Activated CD4-positive, alpha-beta T cell treated with anti-CD3 and anti-CD28 coated beads for 36 hours (primary cell): ENCODE measurements at regions not wholly inside any gene's neighbourhood (a gene's known extent, or its start where the extent isn't known, plus 50 kb on each side); places are given as distances from the start of the nearest gene placed in this dataset.
"Not testable (repeated sequence)": the region's sequence is repeated elsewhere in the genome, so short reads cannot be mapped to it uniquely, and the experiment has no call there.

ENCODE experiments used
- ATAC-seq: fragments of 200-7000 bp; cut with Tn5 transposase; one replicate; pipeline ENCODE4 v1.10.0; 2021; ENCODE audit warnings: mild to moderate bottlenecking, moderate library complexity
- CTCF ChIA-PET: fragments of 350-600 bp; sonication (Branson Sonifier 250); formaldehyde crosslinking; loops from one replicate; lab custom pipeline; 2021; ENCODE audit warnings: antibody characterized with exemption; lab: Charles Lee
- POLR2A ChIA-PET: fragments of 350-600 bp; sonication (Branson Sonifier 250); formaldehyde crosslinking; loops from one replicate; lab custom pipeline; 2021; ENCODE audit warnings: antibody characterized with exemption, inconsistent platforms; lab: Charles Lee
- DNase-seq: peaks from one replicate; pipeline ENCODE4 v3.0.0-alpha.2; 2020
- H3K27ac Mint-ChIP-seq: one replicate; pipeline ENCODE4 v1.8.0; 2021; ENCODE audit warnings: mixed read lengths
- H3K27me3 Mint-ChIP-seq: one replicate; pipeline ENCODE4 v1.8.0; 2021; ENCODE audit warnings: mixed read lengths
- H3K36me3 Mint-ChIP-seq: one replicate; pipeline ENCODE4 v1.8.0; 2021; ENCODE audit warnings: low read depth, mixed read lengths
- H3K4me1 Mint-ChIP-seq: one replicate; pipeline ENCODE4 v1.8.0; 2021; ENCODE audit warnings: mixed read lengths
- H3K4me3 Mint-ChIP-seq: one replicate; pipeline ENCODE4 v1.8.0; 2021; ENCODE audit warnings: mild to moderate bottlenecking, moderate library complexity, mixed read lengths
- H3K9me3 Mint-ChIP-seq: one replicate; pipeline ENCODE4 v1.8.0; 2021; ENCODE audit warnings: low read depth, mixed read lengths
- intact Hi-C, 2 experiments: fragments of 100-400 bp; cut with DNase I in 1 of 2; cut with micrococcal nuclease in 1 of 2; formaldehyde crosslinking; loops; one replicate each; pipeline versions ENCODE4 v1.14.2 to v1.15.1; 2022 to 2024; cut with DNase I, micrococcal nuclease

DNA sequence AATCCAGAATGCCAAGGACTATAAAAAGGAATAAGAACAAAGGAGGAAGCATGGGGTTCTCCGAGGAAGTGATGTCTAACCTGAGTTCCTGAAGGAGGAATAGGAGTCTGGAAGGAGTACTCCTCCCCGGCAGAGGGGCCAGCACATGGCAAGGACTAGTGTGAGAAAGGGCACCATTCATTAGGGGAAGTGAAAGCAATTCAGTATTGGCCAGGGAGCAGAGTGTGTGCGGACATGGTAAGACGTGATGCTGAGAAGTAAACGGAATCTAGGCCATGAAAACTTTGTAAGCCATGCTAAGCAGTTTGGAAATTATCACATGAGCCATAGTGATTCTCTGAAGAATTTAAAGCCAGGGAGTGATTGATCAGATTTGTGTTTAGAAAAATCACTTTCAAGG is 218.9 kb upstream of the PRDM1 start:
- intact Hi-C loops: no loop called here
- no peaks in the 10 kb centered on the region for H3K4me1 Mint-ChIP-seq
- DNase-seq (no peak), ATAC-seq (no peak)
- H3K9me3 Mint-ChIP-seq: no peaks in the 10 kb centered on the region
- CTCF ChIA-PET: no interaction called here
- no peaks in the 10 kb centered on the region for H3K36me3 Mint-ChIP-seq
- peaks cover 11% of the 10 kb centered on the region for H3K27me3 Mint-ChIP-seq
- no peak overlapping the region for H3K27ac Mint-ChIP-seq
- H3K4me3 Mint-ChIP-seq: no peak overlapping the region
- POLR2A ChIA-PET: no interaction called here

DNA sequence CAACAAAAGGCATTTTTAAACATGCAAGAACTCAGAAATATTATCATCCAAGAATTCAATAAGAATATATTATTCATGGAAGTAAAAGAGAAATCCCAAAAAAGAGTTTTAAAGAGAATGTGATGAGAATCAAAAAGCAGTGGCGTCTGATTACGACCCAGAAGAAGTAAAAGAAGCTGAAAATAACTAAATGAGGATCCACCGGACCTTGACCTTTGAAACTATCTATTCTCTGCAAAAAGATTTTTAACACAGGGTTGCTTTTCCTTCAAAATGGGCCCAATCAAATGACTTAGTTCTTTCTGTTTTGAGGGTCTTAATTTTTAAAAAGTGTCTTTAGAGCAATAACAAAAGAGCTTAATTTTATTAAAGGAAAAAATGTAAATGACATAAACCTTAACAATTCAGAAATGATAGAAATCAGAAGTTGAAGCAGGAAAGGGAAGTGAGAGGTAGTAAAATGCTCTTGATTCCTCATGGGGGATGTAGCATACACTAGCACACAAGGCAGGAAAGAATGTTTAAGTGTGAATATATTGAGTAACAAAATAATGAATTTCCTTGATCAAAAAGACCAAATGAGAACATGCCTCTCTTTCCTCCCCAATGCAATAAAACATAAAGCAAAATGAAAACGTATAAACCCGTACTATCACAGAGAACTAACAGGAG is 223.1 kb upstream of the PRDM1 start:
- DNase-seq (no peak), ATAC-seq (no peak)
- H3K4me3 Mint-ChIP-seq: no peak overlapping the region
- no peaks in the 10 kb centered on the region for H3K36me3 Mint-ChIP-seq
- H3K27ac Mint-ChIP-seq: no peak overlapping the region
- intact Hi-C loops: no loop called here
- ChIA-PET CTCF (no interaction called here), POLR2A (no interaction called here)
- H3K27me3 Mint-ChIP-seq: peaks cover 9% of the 10 kb centered on the region
- H3K9me3 Mint-ChIP-seq: no peaks in the 10 kb centered on the region
- H3K4me1 Mint-ChIP-seq: no peaks in the 10 kb centered on the region

DNA sequence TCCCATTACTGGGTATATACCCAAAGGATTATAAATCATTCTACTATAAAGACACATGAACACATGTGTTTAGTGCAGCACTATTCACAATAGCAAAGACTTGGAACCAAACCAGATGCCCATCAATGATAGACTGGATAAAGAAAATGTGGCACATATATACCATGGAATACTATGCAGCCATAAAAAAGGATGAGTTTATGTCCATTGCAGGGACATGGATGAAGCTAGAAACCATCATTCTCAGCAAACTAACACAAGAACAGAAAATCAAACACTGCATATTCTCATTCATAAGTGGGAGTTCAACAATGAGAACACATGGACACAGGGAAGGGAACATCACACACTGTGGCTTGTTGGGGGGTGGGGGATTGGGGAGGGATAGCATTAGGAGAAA is 225.2 kb upstream of the PRDM1 start:
- intact Hi-C loops, ATAC-seq, H3K27ac Mint-ChIP-seq, H3K9me3 Mint-ChIP-seq, POLR2A ChIA-PET, H3K4me1 Mint-ChIP-seq, H3K36me3 Mint-ChIP-seq, H3K4me3 Mint-ChIP-seq, DNase-seq, H3K27me3 Mint-ChIP-seq: not testable (repeated sequence)
- CTCF ChIA-PET: interaction anchor here (0.6 to 0.7 kb wide), 2 partner anchors 206 to 1607 kb away, joined by 3 read pairs; no protein-coding TSS in a partner anchor

DNA sequence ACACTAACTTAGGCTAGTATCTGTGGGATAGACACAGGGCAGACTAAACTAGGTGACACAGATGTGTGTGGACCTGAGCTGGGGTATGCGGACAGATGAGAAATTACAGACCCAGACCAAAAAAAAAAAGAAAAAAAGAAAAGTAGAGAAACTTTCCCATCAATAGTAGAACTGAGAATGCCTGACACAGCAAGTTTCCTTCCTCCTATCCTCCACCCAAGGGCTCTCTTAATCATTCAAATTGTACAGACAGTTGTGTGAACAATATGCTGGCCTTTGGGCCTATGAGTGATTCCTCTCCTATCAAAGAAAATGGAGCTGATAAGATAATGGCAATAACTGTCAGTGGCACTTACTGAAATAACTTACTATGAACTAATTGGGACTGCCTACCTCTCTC is 226.7 kb upstream of the PRDM1 start:
- no peaks in the 10 kb centered on the region for H3K9me3 Mint-ChIP-seq
- ATAC-seq (no peak), DNase-seq (no peak)
- intact Hi-C loops: no loop called here
- POLR2A ChIA-PET: no interaction called here
- no peaks in the 10 kb centered on the region for H3K4me1 Mint-ChIP-seq
- no peak overlapping the region for H3K27ac Mint-ChIP-seq
- no peak overlapping the region for H3K4me3 Mint-ChIP-seq
- H3K36me3 Mint-ChIP-seq: no peaks in the 10 kb centered on the region
- H3K27me3 Mint-ChIP-seq: no peaks in the 10 kb centered on the region
- CTCF ChIA-PET: no interaction called here

DNA sequence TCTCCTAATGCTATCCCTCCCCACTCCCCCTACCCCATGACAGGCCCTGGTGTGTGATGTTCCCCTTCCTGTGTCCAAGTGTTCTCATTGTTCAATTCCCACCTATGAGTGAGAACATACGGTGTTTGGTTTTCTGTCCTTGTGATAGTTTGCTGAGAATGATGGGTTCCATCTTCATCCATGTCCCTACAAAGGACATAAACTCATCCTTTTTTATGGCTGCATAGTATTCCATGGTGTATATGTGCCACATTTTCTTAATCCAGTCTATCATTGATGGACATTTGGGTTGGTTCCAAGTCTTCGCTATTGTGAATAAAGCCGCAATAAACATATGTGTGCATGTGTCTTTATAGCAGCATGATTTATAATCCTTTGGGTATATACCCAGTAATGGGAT is 227.5 kb upstream of the PRDM1 start:
- H3K27ac Mint-ChIP-seq, H3K36me3 Mint-ChIP-seq, H3K4me3 Mint-ChIP-seq, CTCF ChIA-PET, intact Hi-C loops, POLR2A ChIA-PET, H3K4me1 Mint-ChIP-seq, H3K27me3 Mint-ChIP-seq, H3K9me3 Mint-ChIP-seq, ATAC-seq, DNase-seq: not testable (repeated sequence)

DNA sequence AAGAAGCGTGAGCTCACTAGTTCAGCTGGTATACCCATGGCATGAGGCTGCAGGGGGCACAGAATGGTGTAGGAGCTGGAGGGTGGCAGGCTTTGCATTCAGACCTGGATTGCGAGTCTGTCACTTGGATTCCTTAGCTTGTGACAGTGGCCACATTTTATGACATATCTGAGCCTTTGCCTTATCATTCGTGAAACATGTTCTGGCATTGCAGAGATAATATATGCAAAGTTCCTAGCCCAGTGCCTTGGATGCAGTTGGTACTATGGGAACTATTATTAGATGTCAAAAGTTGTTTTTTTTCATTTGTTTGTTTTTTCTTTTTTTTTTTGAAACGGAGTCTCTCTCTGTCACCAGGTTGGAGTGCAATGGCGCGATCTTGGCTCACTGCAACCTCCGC is 230.7 kb upstream of the PRDM1 start:
- H3K9me3 Mint-ChIP-seq: no peaks in the 10 kb centered on the region
- ATAC-seq (no peak), DNase-seq (no peak)
- no peaks in the 10 kb centered on the region for H3K27me3 Mint-ChIP-seq
- CTCF ChIA-PET: no interaction called here
- no peak overlapping the region for H3K27ac Mint-ChIP-seq
- no peak overlapping the region for H3K4me3 Mint-ChIP-seq
- H3K36me3 Mint-ChIP-seq: no peaks in the 10 kb centered on the region
- H3K4me1 Mint-ChIP-seq: no peaks in the 10 kb centered on the region
- POLR2A ChIA-PET: no interaction called here
- intact Hi-C loops: no loop called here

DNA sequence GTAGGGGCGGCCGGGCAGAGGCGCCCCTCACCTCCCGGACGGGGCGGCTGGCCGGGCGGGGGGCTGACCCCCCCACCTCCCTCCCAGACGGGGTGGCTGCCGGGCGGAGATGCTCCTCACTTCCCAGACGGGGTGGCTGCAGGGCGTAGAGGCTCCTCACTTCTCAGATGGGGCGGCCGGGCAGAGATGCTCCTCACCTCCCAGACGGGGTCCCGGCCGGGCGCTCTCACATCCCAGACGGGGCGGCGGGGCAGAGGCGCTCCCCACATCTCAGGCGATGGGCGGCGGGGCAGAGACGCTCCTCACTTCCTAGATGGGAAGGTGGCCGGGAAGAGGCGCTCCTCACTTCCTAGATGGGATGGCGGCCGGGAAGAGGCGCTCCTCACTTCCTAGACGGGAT is 232.2 kb upstream of the PRDM1 start:
- intact Hi-C loops, H3K36me3 Mint-ChIP-seq, H3K27me3 Mint-ChIP-seq, H3K4me3 Mint-ChIP-seq, H3K4me1 Mint-ChIP-seq, H3K27ac Mint-ChIP-seq, POLR2A ChIA-PET, ATAC-seq, H3K9me3 Mint-ChIP-seq, DNase-seq, CTCF ChIA-PET: not testable (repeated sequence)

DNA sequence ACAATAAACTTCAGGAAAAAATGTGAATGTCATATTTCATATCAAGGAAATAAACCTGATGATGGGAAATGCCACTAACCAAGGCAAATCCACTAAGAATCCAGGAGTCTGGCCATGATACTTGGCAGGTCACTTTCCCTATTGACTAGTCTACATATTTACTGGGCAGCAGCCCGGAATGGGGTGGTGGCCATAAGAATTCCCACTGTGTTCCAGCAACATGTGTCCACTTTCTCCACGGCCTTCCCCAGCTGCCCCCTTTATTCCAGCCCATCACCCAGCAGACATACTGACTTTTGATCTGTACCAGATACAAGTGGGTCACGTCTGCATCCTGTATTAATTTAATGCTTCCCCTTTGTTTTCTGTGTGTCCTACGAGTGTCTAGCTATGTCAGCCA is 234.5 kb upstream of the PRDM1 start:
- Mint-ChIP-seq H3K4me1 (no peaks in the 10 kb centered on the region), H3K27ac (no peak overlapping the region), H3K36me3 (no peaks in the 10 kb centered on the region), H3K9me3 (no peaks in the 10 kb centered on the region), H3K4me3 (no peak overlapping the region), H3K27me3 (no peaks in the 10 kb centered on the region)
- CTCF ChIA-PET: no interaction called here
- POLR2A ChIA-PET: no interaction called here
- intact Hi-C loops: no loop called here
- no peak for ATAC-seq
- no peak for DNase-seq

DNA sequence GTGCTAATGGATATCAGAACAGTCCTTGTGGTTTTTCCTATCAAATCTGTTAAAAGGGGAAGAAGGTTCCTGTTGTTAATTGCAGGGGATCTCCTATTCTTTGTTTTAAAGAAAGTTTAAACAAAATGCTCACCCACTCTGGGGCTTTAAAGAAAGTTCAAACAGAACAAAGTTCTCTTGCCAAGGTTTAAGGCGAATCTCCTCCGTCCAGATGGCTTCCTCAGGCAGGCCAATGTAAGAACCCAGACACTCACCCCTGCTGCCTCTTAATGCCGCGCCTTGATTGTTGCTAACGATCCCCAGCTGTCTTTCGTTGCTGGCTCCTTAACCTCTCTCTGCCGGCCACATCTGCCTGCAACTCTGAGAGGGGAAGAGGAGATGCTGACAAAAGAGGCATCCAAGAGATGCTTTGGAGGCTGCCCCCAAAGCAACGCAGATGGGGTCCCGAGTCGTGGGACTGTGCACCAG is 235.0 kb upstream of the PRDM1 start:
- intact Hi-C loops: no loop called here
- Mint-ChIP-seq H3K27me3 (no peaks in the 10 kb centered on the region), H3K4me3 (no peak overlapping the region), H3K9me3 (no peaks in the 10 kb centered on the region), H3K27ac (no peak overlapping the region), H3K36me3 (no peaks in the 10 kb centered on the region), H3K4me1 (no peaks in the 10 kb centered on the region)
- no peak for DNase-seq
- no peak for ATAC-seq
- POLR2A ChIA-PET: no interaction called here
- CTCF ChIA-PET: no interaction called here

DNA sequence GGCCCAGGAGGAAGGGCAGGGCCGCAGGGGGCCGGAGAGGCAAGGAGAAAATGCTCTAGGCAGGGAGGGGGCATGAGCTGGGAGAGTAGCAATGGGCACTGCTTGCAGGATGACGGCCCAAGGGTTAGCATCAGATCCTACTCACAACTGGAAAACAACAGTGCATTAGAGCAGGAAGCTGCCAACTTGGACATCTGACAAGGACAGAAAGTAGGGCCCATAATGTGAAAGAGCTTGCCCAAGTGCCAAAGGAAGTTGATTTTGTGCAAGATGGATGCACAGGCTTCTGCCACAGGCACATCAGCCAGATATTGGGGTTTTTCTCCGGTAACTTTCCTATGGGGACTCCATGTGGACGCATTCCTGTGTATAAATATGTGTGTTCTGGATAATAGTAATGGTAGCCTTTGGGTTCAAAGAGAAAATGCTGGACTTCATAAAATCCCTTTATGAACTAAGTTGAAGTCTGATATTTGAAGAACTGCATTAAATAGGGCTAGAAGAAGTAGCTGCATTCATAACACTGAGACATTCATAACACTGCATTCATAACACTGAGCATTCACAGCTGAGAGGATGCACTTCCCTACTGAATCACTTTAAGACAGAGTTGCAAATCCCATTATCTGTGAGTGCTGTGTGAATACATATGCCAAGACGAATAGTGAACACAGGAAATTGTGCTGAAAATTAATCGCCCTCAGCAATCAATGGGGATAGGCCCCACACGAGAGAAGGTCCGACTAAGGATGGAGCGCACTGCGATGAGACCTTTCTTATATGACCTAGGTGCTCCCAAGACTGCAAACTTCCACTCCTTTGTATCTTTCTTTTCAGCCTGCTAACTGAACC is 235.6 kb upstream of the PRDM1 start:
- POLR2A ChIA-PET: no interaction called here

DNA sequence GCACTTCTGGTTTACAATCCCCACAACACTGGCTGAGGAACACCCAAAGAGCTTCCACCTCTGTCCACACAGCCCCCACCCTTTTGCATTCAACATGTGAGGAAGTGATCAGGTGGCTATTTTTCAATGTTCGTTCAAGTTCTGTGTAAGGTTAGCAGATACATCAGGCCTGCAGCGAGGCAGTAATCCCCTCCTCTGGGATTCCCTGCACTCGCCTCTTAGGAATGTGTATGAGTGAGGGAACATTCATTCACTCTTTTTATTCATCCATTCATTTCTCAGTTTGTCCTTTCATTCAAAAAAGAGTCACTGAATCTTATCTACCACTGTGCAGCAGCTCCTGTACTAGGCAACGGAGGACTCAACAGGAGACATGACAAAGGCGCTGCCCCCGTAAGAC is 236.4 kb upstream of the PRDM1 start:
- ATAC-seq (no peak), DNase-seq (no peak)
- Mint-ChIP-seq H3K27ac (no peak overlapping the region), H3K9me3 (no peaks in the 10 kb centered on the region), H3K27me3 (no peaks in the 10 kb centered on the region), H3K4me1 (no peaks in the 10 kb centered on the region), H3K36me3 (no peaks in the 10 kb centered on the region), H3K4me3 (no peak overlapping the region)
- ChIA-PET CTCF (no interaction called here), POLR2A (no interaction called here)
- intact Hi-C loops: no loop called here

More for the DNA sequence above, 235.6 kb upstream of the PRDM1 start:
- Mint-ChIP-seq H3K4me1 (no peaks in the 10 kb centered on the region), H3K4me3 (no peak overlapping the region), H3K27ac (no peak overlapping the region), H3K27me3 (no peaks in the 10 kb centered on the region), H3K36me3 (no peaks in the 10 kb centered on the region), H3K9me3 (no peaks in the 10 kb centered on the region)
- DNase-seq (no peak), ATAC-seq (no peak)
- intact Hi-C loops: no loop called here
- CTCF ChIA-PET: no interaction called here

DNA sequence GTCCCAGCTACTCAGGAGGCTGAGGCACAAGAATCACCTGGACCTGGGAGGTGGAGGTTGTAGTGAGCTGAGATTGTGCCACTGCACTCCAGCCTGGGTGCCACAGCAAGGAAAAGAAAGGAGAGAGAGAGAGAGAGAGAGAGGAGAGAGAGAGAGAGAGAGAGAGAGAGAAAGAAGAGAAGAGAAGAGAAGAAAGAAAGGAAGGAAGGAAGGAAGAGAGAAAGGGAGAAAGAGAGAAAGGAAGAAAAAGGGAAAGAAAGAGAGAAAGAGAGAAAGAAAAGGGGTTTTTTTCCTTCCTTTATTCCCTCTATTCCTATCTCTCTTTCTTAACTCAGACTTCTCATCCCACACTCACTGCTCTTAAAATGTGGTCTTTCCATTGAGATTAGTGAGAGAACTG is 238.7 kb upstream of the PRDM1 start:
- Mint-ChIP-seq H3K4me1 (no peaks in the 10 kb centered on the region), H3K36me3 (no peaks in the 10 kb centered on the region), H3K27ac (no peak overlapping the region), H3K9me3 (no peaks in the 10 kb centered on the region), H3K27me3 (no peaks in the 10 kb centered on the region), H3K4me3 (no peak overlapping the region)
- intact Hi-C loops: no loop called here
- DNase-seq (no peak), ATAC-seq (no peak)
- CTCF ChIA-PET: no interaction called here
- POLR2A ChIA-PET: no interaction called here
